ENCODE measurements at regions not wholly inside any gene's neighbourhood (a gene's known extent, or its start where the extent isn't known, plus 50 kb on each side); places are given as distances from the start of the nearest gene placed in this dataset.

DNA sequence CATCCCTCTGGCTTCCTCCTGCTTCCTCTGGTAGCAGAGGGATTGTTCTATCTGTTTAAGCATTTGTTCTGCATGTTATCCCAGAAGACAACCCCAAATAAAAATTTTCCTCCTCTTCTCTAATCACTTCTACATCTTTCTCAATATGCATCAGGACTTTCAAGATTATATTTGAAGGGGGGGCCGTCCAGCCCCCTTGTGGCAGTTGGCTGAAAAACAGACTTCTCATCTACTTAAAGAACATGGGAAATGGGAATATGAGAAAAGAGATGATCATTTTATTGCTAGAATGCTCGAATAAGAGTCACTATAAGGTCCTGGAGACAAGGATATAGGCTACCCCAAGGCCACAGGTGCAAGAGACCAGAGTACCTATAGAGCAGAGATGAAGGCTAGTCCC is 466.0 kb downstream of the REEP3 start:
- Histone ChIP-seq H2AFZ (ENCODE audit: low read length) (no peak overlapping the region), H3K4me2 (ENCODE audit: low read depth, low read length) (no peak overlapping the region), H3K4me1 (ENCODE audit: insufficient read depth, low read length) (no peaks in the 10 kb centered on the region), H3K27me3 (ENCODE audit: control insufficient read depth in 1 of 2, insufficient read depth in 2 of 2, low read length in 2 of 2) (no peaks in the 10 kb centered on the region; a peak in 1 of 5 replicates), H3K79me2 (ENCODE audit: insufficient read depth, low read length) (no peaks in the 10 kb centered on the region), H4K20me1 (ENCODE audit: insufficient read depth, low read length) (no peaks in the 10 kb centered on the region), H3K9ac (ENCODE audit: insufficient read depth, low read depth, low read length) (no peak overlapping the region), H3K9me3 (ENCODE audit: low read length) (peaks cover 31% of the 10 kb centered on the region), H3K36me3 (replicated peaks in 1 of 2; ENCODE audit: control insufficient read depth in 1 of 2, insufficient read depth in 2 of 2, low read length in 2 of 2) (no peaks in the 10 kb centered on the region), H3K4me3 (replicated peaks in 1 of 3; ENCODE audit: insufficient read depth in 1 of 3, low read depth in 2 of 3, low read length in 3 of 3) (no peak overlapping the region), H3K27ac (ENCODE audit: extremely low read length, insufficient read depth, low read length) (no peak overlapping the region)
- intact Hi-C loops (cut with micrococcal nuclease; ENCODE audit: unreplicated experiment): no loop called here
- DNase-seq (ENCODE audit: low spot score): no peak
- no peak for ATAC-seq
- ChIA-PET CTCF (ENCODE audit: low intra/inter-chr PET ratio, low total read pairs) (no interaction called here), POLR2A (no interaction called here)
- TF ChIP-seq IKZF1 (IDR thresholded peaks at IDR 0.05): no peak
- TF ChIP-seq, protein P1, sequence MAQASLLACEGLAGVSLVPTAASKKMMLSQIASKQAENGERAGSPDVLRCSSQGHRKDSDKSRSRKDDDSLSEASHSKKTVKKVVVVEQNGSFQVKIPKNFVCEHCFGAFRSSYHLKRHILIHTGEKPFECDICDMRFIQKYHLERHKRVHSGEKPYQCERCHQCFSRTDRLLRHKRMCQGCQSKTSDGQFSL (CRISPR knock-in tag; IDR thresholded peaks at IDR 0.05): peak; percentile 74; the same call in 1 of the 2 replicates
- WGBS (ENCODE audit: low lambda C conversion rate): 0% methylated on average over 2 of the region's 2 CpGs
- FAIRE-seq: no peak
- no TSS peak for BruUV-seq (replicated peaks)
- in situ Hi-C loops (cut with HindIII; ENCODE audit: extremely low pct_ligation_motif_present, low pct_unique_long_range_greater_than_20kb): no loop called here

DNA sequence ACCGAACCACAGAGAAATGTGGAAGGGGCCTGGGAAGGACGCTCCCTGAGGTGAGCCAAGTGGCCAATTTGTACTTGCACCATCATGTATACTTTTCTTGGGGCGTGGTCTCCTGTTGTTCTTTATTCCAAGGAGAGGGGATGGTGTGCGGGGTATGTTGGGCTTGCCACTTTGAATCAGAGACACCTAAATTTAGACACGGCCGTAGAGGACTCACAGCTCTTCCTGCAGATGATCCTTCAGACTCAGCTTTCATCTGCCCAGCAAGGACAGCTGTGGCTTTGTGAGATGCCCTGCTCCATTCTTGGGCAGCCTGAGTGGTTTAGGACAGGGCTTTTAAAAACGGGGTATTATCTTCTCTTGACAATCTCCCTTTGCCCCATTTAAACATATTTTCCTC is 473.2 kb downstream of the REEP3 start:
- Histone ChIP-seq H3K27ac (ENCODE audit: extremely low read length, insufficient read depth, low read length) (no peak overlapping the region), H3K9me3 (ENCODE audit: low read length) (peaks cover 10% of the 10 kb centered on the region), H3K4me3 (replicated peaks in 1 of 3; ENCODE audit: insufficient read depth in 1 of 3, low read depth in 2 of 3, low read length in 3 of 3) (no peak overlapping the region), H3K36me3 (replicated peaks in 1 of 2; ENCODE audit: control insufficient read depth in 1 of 2, insufficient read depth in 2 of 2, low read length in 2 of 2) (no peaks in the 10 kb centered on the region), H2AFZ (ENCODE audit: low read length) (no peak overlapping the region), H3K4me2 (ENCODE audit: low read depth, low read length) (no peak overlapping the region), H4K20me1 (ENCODE audit: insufficient read depth, low read length) (no peaks in the 10 kb centered on the region), H3K27me3 (ENCODE audit: control insufficient read depth in 1 of 2, insufficient read depth in 2 of 2, low read length in 2 of 2) (no peaks in the 10 kb centered on the region; a peak in 1 of 5 replicates), H3K4me1 (ENCODE audit: insufficient read depth, low read length) (no peaks in the 10 kb centered on the region), H3K9ac (ENCODE audit: insufficient read depth, low read depth, low read length) (no peak overlapping the region), H3K79me2 (ENCODE audit: insufficient read depth, low read length) (no peaks in the 10 kb centered on the region)
- ChIA-PET POLR2A (no interaction called here), CTCF (ENCODE audit: low intra/inter-chr PET ratio, low total read pairs) (no interaction called here)
- in situ Hi-C loops (cut with HindIII; ENCODE audit: extremely low pct_ligation_motif_present, low pct_unique_long_range_greater_than_20kb): no loop called here
- intact Hi-C loops (cut with micrococcal nuclease; ENCODE audit: unreplicated experiment): no loop called here
- DNase-seq (ENCODE audit: low spot score) (no peak), FAIRE-seq (no peak), ATAC-seq (no peak)
- no peak for TF ChIP-seq SKI (IDR thresholded peaks at IDR 0.05; ENCODE audit: partially characterized antibody)
- TF ChIP-seq ZC3H13 (CRISPR knock-in tag; IDR thresholded peaks at IDR 0.05): no peak
- TF ChIP-seq, protein P2, sequence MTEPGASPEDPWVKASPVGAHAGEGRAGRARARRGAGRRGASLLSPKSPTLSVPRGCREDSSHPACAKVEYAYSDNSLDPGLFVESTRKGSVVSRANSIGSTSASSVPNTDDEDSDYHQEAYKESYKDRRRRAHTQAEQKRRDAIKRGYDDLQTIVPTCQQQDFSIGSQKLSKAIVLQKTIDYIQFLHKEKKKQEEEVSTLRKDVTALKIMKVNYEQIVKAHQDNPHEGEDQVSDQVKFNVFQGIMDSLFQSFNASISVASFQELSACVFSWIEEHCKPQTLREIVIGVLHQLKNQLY (CRISPR knock-in tag; IDR thresholded peaks at IDR 0.05): no peak
- TF ChIP-seq, protein P3, sequence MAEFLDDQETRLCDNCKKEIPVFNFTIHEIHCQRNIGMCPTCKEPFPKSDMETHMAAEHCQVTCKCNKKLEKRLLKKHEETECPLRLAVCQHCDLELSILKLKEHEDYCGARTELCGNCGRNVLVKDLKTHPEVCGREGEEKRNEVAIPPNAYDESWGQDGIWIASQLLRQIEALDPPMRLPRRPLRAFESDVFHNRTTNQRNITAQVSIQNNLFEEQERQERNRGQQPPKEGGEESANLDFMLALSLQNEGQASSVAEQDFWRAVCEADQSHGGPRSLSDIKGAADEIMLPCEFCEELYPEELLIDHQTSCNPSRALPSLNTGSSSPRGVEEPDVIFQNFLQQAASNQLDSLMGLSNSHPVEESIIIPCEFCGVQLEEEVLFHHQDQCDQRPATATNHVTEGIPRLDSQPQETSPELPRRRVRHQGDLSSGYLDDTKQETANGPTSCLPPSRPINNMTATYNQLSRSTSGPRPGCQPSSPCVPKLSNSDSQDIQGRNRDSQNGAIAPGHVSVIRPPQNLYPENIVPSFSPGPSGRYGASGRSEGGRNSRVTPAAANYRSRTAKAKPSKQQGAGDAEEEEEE (CRISPR knock-in tag; IDR thresholded peaks at IDR 0.05; ENCODE audit: borderline replicate concordance): no peak
- TF ChIP-seq CREB1 (IDR thresholded peaks at IDR 0.05): no peak
- TF ChIP-seq CREB1 (CRISPR knock-in tag; IDR thresholded peaks at IDR 0.05): no peak
- TF ChIP-seq REPIN1 (CRISPR knock-in tag; IDR thresholded peaks at IDR 0.05; ENCODE audit: borderline replicate concordance, low read depth): no peak
- no peak for TF ChIP-seq SRSF1 (optimal IDR thresholded peaks at IDR 0.05; ENCODE audit: low read depth, low read length)
- TF ChIP-seq ZNF451 (CRISPR knock-in tag; IDR thresholded peaks at IDR 0.05): no peak
- no peak for TF ChIP-seq ARNTL (CRISPR knock-in tag; IDR thresholded peaks at IDR 0.05)
- TF ChIP-seq SPEN (CRISPR knock-in tag; IDR thresholded peaks at IDR 0.05; ENCODE audit: low read depth): no peak
- TF ChIP-seq RXRB (CRISPR knock-in tag; IDR thresholded peaks at IDR 0.05; ENCODE audit: borderline replicate concordance): no peak
- TF ChIP-seq ZNF777 (CRISPR knock-in tag; IDR thresholded peaks at IDR 0.05): no peak
- no peak for TF ChIP-seq CCDC6 (CRISPR knock-in tag; IDR thresholded peaks at IDR 0.05)
- TF ChIP-seq HOXA5 (CRISPR knock-in tag; IDR thresholded peaks at IDR 0.05): no peak
- TF ChIP-seq CEBPB (IDR thresholded peaks at IDR 0.05; ENCODE audit: borderline replicate concordance, low read depth, low read length): no peak
- TF ChIP-seq ZFP1 (CRISPR knock-in tag; IDR thresholded peaks at IDR 0.05): no peak
- 2% methylated on average over 7 of the region's 7 CpGs for WGBS (ENCODE audit: low lambda C conversion rate)
- no TSS peak for BruUV-seq (replicated peaks)

All from HepG2 (cell line).